ENCODE measurements at regions not wholly inside any gene's neighbourhood (a gene's known extent, or its start where the extent isn't known, plus 50 kb on each side); places are given as distances from the start of the nearest gene placed in this dataset.

GRCh38 chr16:86848821-86849220, 270.5 kb downstream of the FOXL1 start:
- Histone ChIP-seq H3K4ac (ENCODE audit: low read depth in 1 of 2, low read length in 2 of 2) (no peak overlapping the region), H3K4me1 (ENCODE audit: control insufficient read depth, insufficient read depth, low read depth, low read length) (peaks cover under 1% of the 10 kb centered on the region), H4K91ac (ENCODE audit: low read length) (no peak overlapping the region), H2AK5ac (ENCODE audit: low read length, severe bottlenecking) (no peak overlapping the region), H3K36me3 (ENCODE audit: control insufficient read depth in 1 of 2, insufficient read depth in 2 of 2, low read depth in 1 of 2, low read length in 2 of 2) (no peaks in the 10 kb centered on the region), H2BK5ac (ENCODE audit: low read depth, low read length, poor library complexity, severe bottlenecking) (no peak overlapping the region), H3K4me2 (ENCODE audit: low read length, poor library complexity, severe bottlenecking) (no peak overlapping the region), H3K4me3 (ENCODE audit: insufficient read depth in 1 of 2, low read depth in 1 of 2, low read length in 2 of 2) (no peak overlapping the region), H3K14ac (ENCODE audit: low read length in 2 of 2) (no peak overlapping the region), H3K27ac (ENCODE audit: low read length, poor library complexity, severe bottlenecking) (no peak overlapping the region), H2BK15ac (ENCODE audit: low read depth, poor library complexity, severe bottlenecking) (no peak overlapping the region), H2AFZ (ENCODE audit: low read depth, low read length) (no peak overlapping the region), H3K9me3 (ENCODE audit: control insufficient read depth, low read length) (peaks cover 6% of the 10 kb centered on the region), H3K9ac (ENCODE audit: low read length) (no peak overlapping the region), H2BK120ac (ENCODE audit: low read depth, low read length) (no peak overlapping the region), H3K79me1 (replicated peaks; ENCODE audit: low read length, poor library complexity, severe bottlenecking) (no peaks in the 10 kb centered on the region), H4K8ac (ENCODE audit: low read length) (no peak overlapping the region), H2BK12ac (ENCODE audit: low read length in 2 of 2) (no peak overlapping the region), H3K23ac (ENCODE audit: low read length in 2 of 2) (no peak overlapping the region), H3K27me3 (ENCODE audit: control insufficient read depth in 1 of 2, insufficient read depth in 1 of 2, low read length in 2 of 2) (peaks cover 0 to 53% of the 10 kb centered on the region in 2 experiments), H3K18ac (ENCODE audit: low read depth in 1 of 2, low read length in 2 of 2) (no peak overlapping the region)
- DNase-seq, result no peak
- WGBS, result 61% methylated on average over 8 of the region's 8 CpGs

GRCh38 chr16:86850670-86851069, 272.3 kb downstream of the FOXL1 start:
- 86% methylated on average over 12 of the region's 12 CpGs for WGBS
- H2AFZ ChIP-seq (ENCODE audit: low read depth, low read length), result no peak overlapping the region
- no peak overlapping the region for H2AK5ac ChIP-seq (ENCODE audit: low read length, severe bottlenecking)
- H2BK120ac ChIP-seq (ENCODE audit: low read depth, low read length), result no peak overlapping the region
- H3K79me1 ChIP-seq (replicated peaks; ENCODE audit: low read length, poor library complexity, severe bottlenecking), result no peaks in the 10 kb centered on the region
- DNase-seq, result no peak
- no peak overlapping the region for H3K9ac ChIP-seq (ENCODE audit: low read length)
- no peak overlapping the region for H3K4ac ChIP-seq (ENCODE audit: low read depth in 1 of 2, low read length in 2 of 2)
- no peak overlapping the region for H2BK5ac ChIP-seq (ENCODE audit: low read depth, low read length, poor library complexity, severe bottlenecking)
- no peak overlapping the region for H4K8ac ChIP-seq (ENCODE audit: low read length)
- no peak overlapping the region for H2BK15ac ChIP-seq (ENCODE audit: low read depth, poor library complexity, severe bottlenecking)
- H3K27ac ChIP-seq (ENCODE audit: low read length, poor library complexity, severe bottlenecking), result no peak overlapping the region
- no peak overlapping the region for H3K4me2 ChIP-seq (ENCODE audit: low read length, poor library complexity, severe bottlenecking)
- H2BK12ac ChIP-seq (ENCODE audit: low read length in 2 of 2), result no peak overlapping the region
- H3K4me3 ChIP-seq (ENCODE audit: insufficient read depth in 1 of 2, low read depth in 1 of 2, low read length in 2 of 2), result no peak overlapping the region
- H3K36me3 ChIP-seq (ENCODE audit: control insufficient read depth in 1 of 2, insufficient read depth in 2 of 2, low read depth in 1 of 2, low read length in 2 of 2), result no peaks in the 10 kb centered on the region
- H3K4me1 ChIP-seq (ENCODE audit: control insufficient read depth, insufficient read depth, low read depth, low read length), result no peaks in the 10 kb centered on the region
- no peak overlapping the region for H3K23ac ChIP-seq (ENCODE audit: low read length in 2 of 2)
- H3K18ac ChIP-seq (ENCODE audit: low read depth in 1 of 2, low read length in 2 of 2), result no peak overlapping the region
- no peak overlapping the region for H3K14ac ChIP-seq (ENCODE audit: low read length in 2 of 2)
- peaks cover 6% of the 10 kb centered on the region for H3K9me3 ChIP-seq (ENCODE audit: control insufficient read depth, low read length)
- peaks cover 0 to 53% of the 10 kb centered on the region in 2 experiments for H3K27me3 ChIP-seq (ENCODE audit: control insufficient read depth in 1 of 2, insufficient read depth in 1 of 2, low read length in 2 of 2)
- H4K91ac ChIP-seq (ENCODE audit: low read length), result no peak overlapping the region

GRCh38 chr16:86852135-86852534, 273.8 kb downstream of the FOXL1 start:
- H3K14ac ChIP-seq (ENCODE audit: low read length in 2 of 2), result no peak overlapping the region
- H2BK12ac ChIP-seq (ENCODE audit: low read length in 2 of 2), result no peak overlapping the region
- no peak overlapping the region for H3K4me3 ChIP-seq (ENCODE audit: insufficient read depth in 1 of 2, low read depth in 1 of 2, low read length in 2 of 2)
- H3K27me3 ChIP-seq (ENCODE audit: control insufficient read depth in 1 of 2, insufficient read depth in 1 of 2, low read length in 2 of 2), result peaks cover 0 to 58% of the 10 kb centered on the region in 2 experiments
- no peak overlapping the region for H3K4me2 ChIP-seq (ENCODE audit: low read length, poor library complexity, severe bottlenecking)
- no peak overlapping the region for H3K27ac ChIP-seq (ENCODE audit: low read length, poor library complexity, severe bottlenecking)
- H3K4me1 ChIP-seq (ENCODE audit: control insufficient read depth, insufficient read depth, low read depth, low read length), result no peaks in the 10 kb centered on the region
- no peak overlapping the region for H2BK120ac ChIP-seq (ENCODE audit: low read depth, low read length)
- no peak overlapping the region for H3K4ac ChIP-seq (ENCODE audit: low read depth in 1 of 2, low read length in 2 of 2)
- H3K79me1 ChIP-seq (replicated peaks; ENCODE audit: low read length, poor library complexity, severe bottlenecking), result no peaks in the 10 kb centered on the region
- no peak overlapping the region for H2BK15ac ChIP-seq (ENCODE audit: low read depth, poor library complexity, severe bottlenecking)
- H2AK5ac ChIP-seq (ENCODE audit: low read length, severe bottlenecking), result no peak overlapping the region
- no peak for DNase-seq
- H3K9me3 ChIP-seq (ENCODE audit: control insufficient read depth, low read length), result peaks cover 6% of the 10 kb centered on the region
- H3K36me3 ChIP-seq (ENCODE audit: control insufficient read depth in 1 of 2, insufficient read depth in 2 of 2, low read depth in 1 of 2, low read length in 2 of 2), result no peaks in the 10 kb centered on the region
- no peak overlapping the region for H4K91ac ChIP-seq (ENCODE audit: low read length)
- H3K9ac ChIP-seq (ENCODE audit: low read length), result no peak overlapping the region
- H2AFZ ChIP-seq (ENCODE audit: low read depth, low read length), result no peak overlapping the region
- H4K8ac ChIP-seq (ENCODE audit: low read length), result no peak overlapping the region
- WGBS, result 87% methylated on average over 2 of the region's 2 CpGs
- H3K18ac ChIP-seq (ENCODE audit: low read depth in 1 of 2, low read length in 2 of 2), result no peak overlapping the region
- H3K23ac ChIP-seq (ENCODE audit: low read length in 2 of 2), result no peak overlapping the region
- H2BK5ac ChIP-seq (ENCODE audit: low read depth, low read length, poor library complexity, severe bottlenecking), result no peak overlapping the region

- WGBS, result 77% methylated on average over 9 of the region's 11 CpGs
- peak overlapping the region in 1 of 2 experiments; percentile 14 for H3K4me3 ChIP-seq (ENCODE audit: insufficient read depth in 1 of 2, low read depth in 1 of 2, low read length in 2 of 2)
- no peak overlapping the region for H3K4ac ChIP-seq (ENCODE audit: low read depth in 1 of 2, low read length in 2 of 2)
- H4K91ac ChIP-seq (ENCODE audit: low read length), result no peak overlapping the region
- peaks cover 6% of the 10 kb centered on the region for H3K9me3 ChIP-seq (ENCODE audit: control insufficient read depth, low read length)
- no peak overlapping the region for H3K27ac ChIP-seq (ENCODE audit: low read length, poor library complexity, severe bottlenecking)
- H3K36me3 ChIP-seq (ENCODE audit: control insufficient read depth in 1 of 2, insufficient read depth in 2 of 2, low read depth in 1 of 2, low read length in 2 of 2), result no peaks in the 10 kb centered on the region
- no peaks in the 10 kb centered on the region for H3K79me1 ChIP-seq (replicated peaks; ENCODE audit: low read length, poor library complexity, severe bottlenecking)
- no peak overlapping the region for H4K8ac ChIP-seq (ENCODE audit: low read length)
- no peak overlapping the region for H3K4me2 ChIP-seq (ENCODE audit: low read length, poor library complexity, severe bottlenecking)
- peak overlapping the region; percentile 14 for H3K9ac ChIP-seq (ENCODE audit: low read length)
- H2BK5ac ChIP-seq (ENCODE audit: low read depth, low read length, poor library complexity, severe bottlenecking), result no peak overlapping the region
- no peak overlapping the region for H3K18ac ChIP-seq (ENCODE audit: low read depth in 1 of 2, low read length in 2 of 2)
- H3K14ac ChIP-seq (ENCODE audit: low read length in 2 of 2), result no peak overlapping the region
- DNase-seq, result no peak
- H3K4me1 ChIP-seq (ENCODE audit: control insufficient read depth, insufficient read depth, low read depth, low read length), result no peaks in the 10 kb centered on the region
- no peak overlapping the region for H2BK120ac ChIP-seq (ENCODE audit: low read depth, low read length)
- no peak overlapping the region for H2AK5ac ChIP-seq (ENCODE audit: low read length, severe bottlenecking)
- H2BK12ac ChIP-seq (ENCODE audit: low read length in 2 of 2), result no peak overlapping the region
- no peak overlapping the region for H3K23ac ChIP-seq (ENCODE audit: low read length in 2 of 2)
- no peak overlapping the region for H2AFZ ChIP-seq (ENCODE audit: low read depth, low read length)
- peaks cover 0 to 58% of the 10 kb centered on the region in 2 experiments for H3K27me3 ChIP-seq (ENCODE audit: control insufficient read depth in 1 of 2, insufficient read depth in 1 of 2, low read length in 2 of 2)
- H2BK15ac ChIP-seq (ENCODE audit: low read depth, poor library complexity, severe bottlenecking), result no peak overlapping the region
These were observed 275.8 kb downstream of the FOXL1 start for GRCh38 chr16:86854058-86854621.

All from mesenchymal stem cell (in vitro differentiated cells and primary cell).